Fibroblast of lung (primary cell): ENCODE measurements at regions not wholly inside any gene's neighbourhood (a gene's known extent, or its start where the extent isn't known, plus 50 kb on each side); places are given as distances from the start of the nearest gene placed in this dataset.

Experiments
- DNase-seq, 2 donors: peaks; one replicate each; pipeline versions ENCODE4 v3.0.0 to v3.0.0-alpha.2; 2010; ENCODE audit warnings: low read depth in 2 of 2
- H2AFZ ChIP-seq: 2 replicates; pipeline ENCODE4 v1.5.1; 2012; ENCODE audit warnings: low read length, control low read depth, inconsistent platforms
- H3K27ac ChIP-seq: 2 replicates; pipeline ENCODE4 v1.5.1; 2011; ENCODE audit warnings: low read length, control low read depth; ENCODE audit not compliant: insufficient read depth
- H3K27me3 ChIP-seq: 2 replicates; pipeline ENCODE4 v1.5.1; 2011; ENCODE audit warnings: mild to moderate bottlenecking, low read length; ENCODE audit not compliant: control insufficient read depth, insufficient read depth
- H3K36me3 ChIP-seq: 2 replicates; pipeline ENCODE4 v1.5.1; 2011; ENCODE audit warnings: low read length; ENCODE audit not compliant: control insufficient read depth, insufficient read depth
- H3K4me1 ChIP-seq: 2 replicates; pipeline ENCODE4 v1.5.1; 2011; ENCODE audit warnings: low read length; ENCODE audit not compliant: control insufficient read depth, insufficient read depth; ENCODE audit errors: extremely low read depth
- H3K4me2 ChIP-seq: 2 replicates; pipeline ENCODE4 v1.5.1; 2011; ENCODE audit warnings: low read length, control low read depth; ENCODE audit not compliant: insufficient read depth; ENCODE audit errors: extremely low read depth
- H3K4me3 ChIP-seq, 4 experiments: fragments of 200-600 bp in 1 of 4; sonication (generic) in 1 of 4; replicated peaks in 1 of 4; 2 replicates each; pipeline ENCODE4 v1.5.1; 2011 to 2016; ENCODE audit warnings: low read length in 4 of 4, low read depth in 3 of 4, mild to moderate bottlenecking in 3 of 4, control low read depth in 2 of 4, inconsistent platforms in 1 of 4, mixed read lengths in 1 of 4; ENCODE audit not compliant: insufficient read depth in 1 of 4; ENCODE audit errors: control extremely low read depth in 1 of 4
- H3K79me2 ChIP-seq: 2 replicates; pipeline ENCODE4 v1.5.1; 2012; ENCODE audit warnings: mild to moderate bottlenecking, low read length, inconsistent platforms; ENCODE audit not compliant: control insufficient read depth, insufficient read depth
- H3K9ac ChIP-seq: 2 replicates; pipeline ENCODE4 v1.5.1; 2011; ENCODE audit warnings: mild to moderate bottlenecking, low read length, control low read depth; ENCODE audit not compliant: insufficient read depth
- H3K9me3 ChIP-seq: 2 replicates; pipeline ENCODE4 v1.5.1; 2012; ENCODE audit warnings: low read depth, low read length; ENCODE audit not compliant: control insufficient read depth, insufficient read depth
- H4K20me1 ChIP-seq: 2 replicates; pipeline ENCODE4 v1.5.1; 2011; ENCODE audit warnings: low read length; ENCODE audit not compliant: control insufficient read depth, insufficient read depth; ENCODE audit errors: extremely low read depth
- CTCF ChIP-seq, 2 donors: IDR thresholded peaks in 1 of 2; conservative IDR thresholded peaks in 1 of 2; 1 replicate in 1 of 2; 2 replicates in 1 of 2; pipeline ENCODE4 v1.5.1; 2011 to 2012; ENCODE audit warnings: low read length in 2 of 2, control low read depth in 1 of 2, inconsistent platforms in 1 of 2, low read depth in 1 of 2, mild to moderate bottlenecking in 1 of 2
- EZH2 ChIP-seq: IDR thresholded peaks from 2 replicates; pipeline ENCODE4 v1.5.1; 2012; ENCODE audit warnings: low read length, control low read depth, mild to moderate bottlenecking; ENCODE audit errors: missing control alignments

GRCh38 chr5:74423383-74423782 lies 217.1 kb downstream of the ENC1 start:
- H3K36me3 ChIP-seq, result no peaks in the 10 kb centered on the region
- DNase-seq, result no peak
- H4K20me1 ChIP-seq, result no peaks in the 10 kb centered on the region
- no peak overlapping the region for H3K4me3 ChIP-seq
- no peak for TF ChIP-seq EZH2
- no peak for TF ChIP-seq CTCF (conservative IDR thresholded peaks at IDR 0.05 in 1 of 2, IDR thresholded peaks at IDR 0.05 in 1 of 2; ENCODE audit: low read depth in 1 of 2, low read length in 2 of 2)
- no peaks in the 10 kb centered on the region for H3K27me3 ChIP-seq
- no peaks in the 10 kb centered on the region for H3K4me1 ChIP-seq
- no peak overlapping the region for H2AFZ ChIP-seq
- H3K4me2 ChIP-seq, result no peak overlapping the region
- no peaks in the 10 kb centered on the region for H3K79me2 ChIP-seq
- H3K9ac ChIP-seq, result no peak overlapping the region
- H3K9me3 ChIP-seq, result no peaks in the 10 kb centered on the region
- H3K27ac ChIP-seq, result no peak overlapping the region

- H3K79me2 ChIP-seq, result no peaks in the 10 kb centered on the region
- H4K20me1 ChIP-seq, result no peaks in the 10 kb centered on the region
- no peaks in the 10 kb centered on the region for H3K36me3 ChIP-seq
- no peaks in the 10 kb centered on the region for H3K9me3 ChIP-seq
- H3K27me3 ChIP-seq, result no peaks in the 10 kb centered on the region
- H3K4me3 ChIP-seq, result no peak overlapping the region
- no peak for DNase-seq
- no peaks in the 10 kb centered on the region for H3K4me1 ChIP-seq
- no peak overlapping the region for H3K9ac ChIP-seq
- H3K27ac ChIP-seq, result no peak overlapping the region
- H3K4me2 ChIP-seq, result no peak overlapping the region
- no peak for TF ChIP-seq CTCF (conservative IDR thresholded peaks at IDR 0.05 in 1 of 2, IDR thresholded peaks at IDR 0.05 in 1 of 2; ENCODE audit: low read depth in 1 of 2, low read length in 2 of 2)
- no peak for TF ChIP-seq EZH2
- no peak overlapping the region for H2AFZ ChIP-seq
These were observed 217.9 kb downstream of the ENC1 start for GRCh38 chr5:74422671-74423070.

- no peak overlapping the region for H3K9ac ChIP-seq
- no peaks in the 10 kb centered on the region for H3K36me3 ChIP-seq
- H3K4me1 ChIP-seq, result no peaks in the 10 kb centered on the region
- no peaks in the 10 kb centered on the region for H3K79me2 ChIP-seq
- no peak for DNase-seq
- no peak overlapping the region for H3K27ac ChIP-seq
- no peaks in the 10 kb centered on the region for H3K27me3 ChIP-seq
- no peaks in the 10 kb centered on the region for H3K9me3 ChIP-seq
- no peaks in the 10 kb centered on the region for H4K20me1 ChIP-seq
- no peak overlapping the region for H3K4me3 ChIP-seq
- H2AFZ ChIP-seq, result no peak overlapping the region
- TF ChIP-seq CTCF (conservative IDR thresholded peaks at IDR 0.05 in 1 of 2, IDR thresholded peaks at IDR 0.05 in 1 of 2; ENCODE audit: low read depth in 1 of 2, low read length in 2 of 2), result no peak
- no peak for TF ChIP-seq EZH2
- no peak overlapping the region for H3K4me2 ChIP-seq
These were observed 218.5 kb downstream of the ENC1 start for GRCh38 chr5:74422030-74422429.
